Hepatocyte (in vitro differentiated cells): ENCODE measurements at regions not wholly inside any gene's neighbourhood (a gene's known extent, or its start where the extent isn't known, plus 50 kb on each side); places are given as distances from the start of the nearest gene placed in this dataset.
A peak's percentile ranks its signal among the peaks of the same experiment; 100 is the strongest.

Experiments
- DNase-seq: peaks from one replicate; pipeline ENCODE4 v3.0.0-alpha.2; 2016; ENCODE audit warnings: low spot score
- H2AFZ ChIP-seq: fragments of 200-600 bp; sonication (generic); 2 replicates; pipeline ENCODE4 v1.6.0; 2016; ENCODE audit warnings: antibody characterized with exemption, mild to moderate bottlenecking
- H3K27ac ChIP-seq: fragments of 200-600 bp; sonication (generic); 2 replicates; pipeline ENCODE4 v1.5.1; 2016; ENCODE audit warnings: mild to moderate bottlenecking
- H3K27me3 ChIP-seq: fragments of 200-600 bp; sonication (generic); 2 replicates; pipeline ENCODE4 v1.6.1; 2016
- H3K36me3 ChIP-seq: fragments of 200-600 bp; sonication (generic); replicated peaks from 2 replicates; pipeline ENCODE4 v1.5.1; 2016; ENCODE audit warnings: low read depth; ENCODE audit not compliant: insufficient read depth
- H3K4me1 ChIP-seq: fragments of 200-600 bp; sonication (generic); 2 replicates; pipeline ENCODE4 v1.5.1; 2016; ENCODE audit warnings: mild to moderate bottlenecking, moderate library complexity; ENCODE audit not compliant: insufficient read depth
- H3K4me2 ChIP-seq: fragments of 200-600 bp; sonication (generic); 2 replicates; pipeline ENCODE4 v1.6.0; 2016
- H3K4me3 ChIP-seq: fragments of 200-600 bp; sonication (generic); 2 replicates; pipeline ENCODE4 v1.5.1; 2016; ENCODE audit warnings: mild to moderate bottlenecking
- H3K79me2 ChIP-seq: fragments of 200-600 bp; sonication (generic); 2 replicates; pipeline ENCODE4 v1.6.0; 2017; ENCODE audit warnings: mild to moderate bottlenecking
- H3K9me2 ChIP-seq: fragments of 200-600 bp; sonication (generic); replicated peaks from 2 replicates; pipeline ENCODE4 v1.6.0; 2017; ENCODE audit warnings: mild to moderate bottlenecking; ENCODE audit not compliant: insufficient read depth
- H3K9me3 ChIP-seq: fragments of 200-600 bp; sonication (generic); 2 replicates; pipeline ENCODE4 v1.5.1; 2016; ENCODE audit warnings: low read depth, mild to moderate bottlenecking
- H4K20me1 ChIP-seq: fragments of 200-600 bp; sonication (generic); 2 replicates; pipeline ENCODE4 v1.6.0; 2016; ENCODE audit warnings: mild to moderate bottlenecking; ENCODE audit not compliant: insufficient read depth, poor library complexity, severe bottlenecking
- CTCF ChIP-seq: fragments of 200-600 bp; sonication (generic); IDR thresholded peaks from 2 replicates; pipeline ENCODE4 v1.5.1; 2016; ENCODE audit warnings: antibody characterized with exemption, mild to moderate bottlenecking; ENCODE audit not compliant: poor library complexity
- EZH2 ChIP-seq: fragments of 200-600 bp; sonication (generic); IDR thresholded peaks from 2 replicates; pipeline ENCODE4 v1.6.1; 2016; ENCODE audit warnings: antibody characterized with exemption, mild to moderate bottlenecking, borderline replicate concordance
- EZH2phosphoT487 ChIP-seq: fragments of 200-600 bp; sonication (generic); IDR thresholded peaks from one replicate; pipeline ENCODE4 v1.6.1; 2018; ENCODE audit warnings: antibody characterized with exemption, mild to moderate bottlenecking, low read depth, moderate library complexity; ENCODE audit not compliant: unreplicated experiment, severe bottlenecking
- WGBS: methylation state at CpG from one replicate; pipeline ENCODE4 v1.1.6; 2016; ENCODE audit warnings: low lambda C conversion rate; ENCODE audit errors: missing lambda C conversion rate; 5-methylcytosine and 5-hydroxymethylcytosine counted together

GRCh38 chr4:138693526-138693925 is 322.1 kb upstream of the NOCT start:
- DNase-seq: no peak
- Histone ChIP-seq H3K4me1 (peaks cover 6% of the 10 kb centered on the region), H3K4me3 (no peak overlapping the region), H3K9me3 (no peaks in the 10 kb centered on the region), H3K36me3 (no peaks in the 10 kb centered on the region), H3K27ac (no peak overlapping the region), H3K9me2 (no peaks in the 10 kb centered on the region), H3K4me2 (no peak overlapping the region), H4K20me1 (no peaks in the 10 kb centered on the region), H3K27me3 (no peaks in the 10 kb centered on the region), H2AFZ (no peak overlapping the region), H3K79me2 (no peaks in the 10 kb centered on the region)
- 54% methylated on average over 3 of the region's 3 CpGs for WGBS
- TF ChIP-seq CTCF: no peak
- no peak for TF ChIP-seq EZH2phosphoT487
- TF ChIP-seq EZH2: no peak

GRCh38 chr4:138692411-138692810 is 323.2 kb upstream of the NOCT start:
- no peak for DNase-seq
- Histone ChIP-seq H3K4me1 (peaks cover 4% of the 10 kb centered on the region), H3K9me2 (no peaks in the 10 kb centered on the region), H3K27ac (no peak overlapping the region), H3K79me2 (no peaks in the 10 kb centered on the region), H3K36me3 (no peaks in the 10 kb centered on the region), H2AFZ (no peak overlapping the region), H3K27me3 (no peaks in the 10 kb centered on the region), H3K9me3 (no peaks in the 10 kb centered on the region), H3K4me2 (no peak overlapping the region), H3K4me3 (no peak overlapping the region), H4K20me1 (no peaks in the 10 kb centered on the region)
- TF ChIP-seq CTCF: no peak
- no peak for TF ChIP-seq EZH2phosphoT487
- TF ChIP-seq EZH2: no peak

- Histone ChIP-seq H4K20me1 (no peaks in the 10 kb centered on the region), H3K4me2 (no peak overlapping the region), H3K27me3 (no peaks in the 10 kb centered on the region), H2AFZ (no peak overlapping the region), H3K4me3 (no peak overlapping the region), H3K27ac (no peak overlapping the region), H3K4me1 (no peaks in the 10 kb centered on the region), H3K9me3 (no peaks in the 10 kb centered on the region), H3K9me2 (no peaks in the 10 kb centered on the region), H3K36me3 (no peaks in the 10 kb centered on the region), H3K79me2 (no peaks in the 10 kb centered on the region)
- TF ChIP-seq EZH2phosphoT487 (no peak), CTCF (no peak), EZH2 (no peak)
- DNase-seq: no peak
- WGBS: 84% methylated on average over 6 of the region's 6 CpGs
Measured at GRCh38 chr4:138689593-138689992, 326.0 kb upstream of the NOCT start.

- no peak overlapping the region for H3K27ac ChIP-seq
- no peaks in the 10 kb centered on the region for H3K79me2 ChIP-seq
- no peaks in the 10 kb centered on the region for H3K4me1 ChIP-seq
- TF ChIP-seq EZH2phosphoT487: no peak
- TF ChIP-seq CTCF: no peak
- no peak for TF ChIP-seq EZH2
- 68% methylated on average over 9 of the region's 9 CpGs for WGBS
- H3K4me2 ChIP-seq: peak overlapping the region; percentile 24
- no peaks in the 10 kb centered on the region for H3K27me3 ChIP-seq
- no peaks in the 10 kb centered on the region for H3K9me3 ChIP-seq
- no peak for DNase-seq
- no peak overlapping the region for H3K4me3 ChIP-seq
- H3K36me3 ChIP-seq: no peaks in the 10 kb centered on the region
- H2AFZ ChIP-seq: no peak overlapping the region
- H3K9me2 ChIP-seq: no peaks in the 10 kb centered on the region
- no peaks in the 10 kb centered on the region for H4K20me1 ChIP-seq
Measured at GRCh38 chr4:138689187-138689586, 326.4 kb upstream of the NOCT start.
